ENCODE measurements at regions not wholly inside any gene's neighbourhood (a gene's known extent, or its start where the extent isn't known, plus 50 kb on each side); places are given as distances from the start of the nearest gene placed in this dataset.

DNA sequence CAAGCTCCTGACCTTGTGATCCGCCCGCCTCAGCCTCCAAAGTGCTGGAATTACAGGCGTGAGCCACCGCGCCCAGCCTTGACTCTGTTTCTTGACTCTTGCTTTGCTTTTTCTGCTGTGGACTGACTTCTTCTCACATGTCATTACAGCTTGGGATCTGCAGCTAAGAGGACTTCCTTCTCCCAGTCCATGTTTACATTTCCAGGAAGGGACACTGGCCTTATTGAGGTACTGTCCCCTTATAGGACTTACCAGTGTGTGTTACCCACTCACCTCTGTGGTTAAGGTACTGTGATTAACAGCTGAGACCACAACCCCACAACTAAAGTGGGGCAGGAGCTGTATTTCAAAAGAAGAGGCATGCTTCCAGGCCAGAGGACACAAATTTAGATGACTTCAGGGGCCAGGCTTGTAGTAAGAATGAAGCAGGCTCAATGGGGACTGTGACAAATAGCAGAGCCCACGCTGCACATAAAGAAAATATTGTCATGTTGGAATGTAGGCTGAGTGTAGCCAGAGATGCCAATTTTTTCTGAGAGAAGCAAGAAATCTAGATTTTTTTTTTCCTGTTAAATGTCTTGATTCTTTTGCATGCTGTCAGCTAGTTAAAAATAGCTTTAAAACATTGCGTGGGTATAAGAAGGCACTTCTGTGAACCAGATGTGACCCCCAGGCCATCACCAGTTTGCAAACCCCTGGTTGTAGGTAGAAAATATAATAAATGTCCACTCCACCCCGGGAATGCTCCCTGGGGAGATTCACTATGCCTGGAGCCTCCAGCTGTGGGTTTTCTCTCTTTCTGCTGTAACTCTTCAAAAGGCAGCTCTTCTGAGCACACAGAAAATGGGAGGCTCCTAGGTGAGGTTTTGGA, 75.0 kb downstream of the PTPDC1 start:
- ChIA-PET CTCF (interaction anchor here (0.9 to 4.9 kb wide), 3 partner anchors 54 to 146 kb away, joined by 3 to 20 read pairs (median 18); no protein-coding TSS in a partner anchor), POLR2A (no interaction called here)
- intact Hi-C loops (cut with micrococcal nuclease) (no loop called here), dilution Hi-C loops (cut with MboI; ENCODE audit: extremely low pct_ligation_motif_present, low sequenced_read_pairs) (no loop called here)
- Histone ChIP-seq H3K27me3 (ENCODE audit: control insufficient read depth in 2 of 2, insufficient read depth in 2 of 2, low read length in 2 of 2) (no peaks in the 10 kb centered on the region), H3K4me3 (replicated peaks in 1 of 3; ENCODE audit: insufficient read depth in 1 of 3, low read depth in 1 of 3, low read length in 3 of 3) (no peak overlapping the region), H3K79me2 (ENCODE audit: control insufficient read depth, insufficient read depth, low read length) (no peaks in the 10 kb centered on the region), H3K9me3 (replicated peaks; ENCODE audit: control insufficient read depth, insufficient read depth, low read length) (no peaks in the 10 kb centered on the region), H4K20me1 (replicated peaks; ENCODE audit: control insufficient read depth, extremely low read depth, insufficient read depth, low read length) (no peaks in the 10 kb centered on the region), H3K4me1 (ENCODE audit: control insufficient read depth, extremely low read depth, insufficient read depth, low read length) (peaks cover 10% of the 10 kb centered on the region), H2AFZ (ENCODE audit: low read depth, low read length) (no peak overlapping the region), H3K27ac (ENCODE audit: insufficient read depth, low read depth, low read length) (no peak overlapping the region), H3K4me2 (ENCODE audit: insufficient read depth, low read length) (no peak overlapping the region), H3K9me1 (replicated peaks; ENCODE audit: control insufficient read depth, extremely low read depth, insufficient read depth, low read length) (no peaks in the 10 kb centered on the region), H3K36me3 (ENCODE audit: control insufficient read depth in 2 of 2, extremely low read depth in 1 of 2, insufficient read depth in 2 of 2, low read length in 2 of 2) (no peaks in the 10 kb centered on the region), H3K9ac (replicated peaks; ENCODE audit: extremely low read depth, insufficient read depth, low read length) (no peak overlapping the region)
- no TSS peak for BruUV-seq (replicated peaks)
- FAIRE-seq (no peak), DNase-seq (ENCODE audit: low read depth, low spot score) (no peak)
- TF ChIP-seq MYC (IDR thresholded peaks at IDR 0.05; ENCODE audit: low read depth, low read length) (no peak), POLR2AphosphoS5 (IDR thresholded peaks at IDR 0.05; ENCODE audit: insufficient read depth, low read depth, low read length) (no peak), JUN (IDR thresholded peaks at IDR 0.05; ENCODE audit: borderline replicate concordance, insufficient read depth, insufficient read length, low read depth) (no peak)

DNA sequence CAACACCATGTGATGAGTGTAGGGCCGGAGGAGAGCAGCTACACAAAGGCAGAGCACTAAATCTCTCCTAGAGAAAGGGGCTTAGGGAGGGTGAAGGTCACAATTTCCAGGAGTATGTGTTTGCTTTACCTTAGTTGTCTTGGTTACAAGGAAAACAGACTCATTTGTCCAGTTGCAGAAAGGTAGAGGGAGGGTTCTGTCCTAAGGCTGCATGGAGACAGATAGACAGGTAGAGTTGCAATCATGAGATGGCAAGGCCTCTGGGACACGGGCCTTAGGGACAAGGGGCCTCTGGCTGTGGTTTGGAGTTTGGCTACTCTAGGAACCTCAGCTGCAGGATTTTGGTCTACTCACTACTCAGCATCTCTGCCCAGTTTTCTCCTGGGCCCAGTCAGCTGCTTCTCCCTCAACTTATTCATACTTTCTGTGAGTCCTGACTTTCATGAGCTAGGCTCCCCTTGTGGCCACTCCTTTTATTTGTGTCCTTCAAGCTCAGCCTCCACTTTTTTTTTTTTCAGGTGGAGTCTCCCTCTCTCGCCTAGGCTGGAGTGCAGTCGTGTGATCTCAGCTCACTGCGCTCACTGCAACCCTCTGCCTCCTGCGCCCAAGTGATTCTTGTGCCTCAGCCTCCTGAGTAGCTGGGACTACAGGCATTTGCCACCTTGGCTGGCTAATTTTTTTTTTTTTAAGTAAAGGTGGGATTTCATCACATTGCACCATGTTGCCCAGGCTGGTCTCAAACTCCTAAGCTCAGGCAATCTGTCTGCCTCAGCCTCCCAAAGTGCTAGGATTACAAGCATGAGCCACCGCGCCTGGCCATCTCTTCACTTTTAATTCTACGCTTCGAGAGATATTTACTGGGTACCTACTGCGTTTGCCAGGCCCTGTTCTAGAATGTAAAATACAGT, 76.6 kb downstream of the PTPDC1 start:
- TF ChIP-seq JUN (IDR thresholded peaks at IDR 0.05; ENCODE audit: borderline replicate concordance, insufficient read depth, insufficient read length, low read depth): no peak
- TF ChIP-seq, protein P1, sequence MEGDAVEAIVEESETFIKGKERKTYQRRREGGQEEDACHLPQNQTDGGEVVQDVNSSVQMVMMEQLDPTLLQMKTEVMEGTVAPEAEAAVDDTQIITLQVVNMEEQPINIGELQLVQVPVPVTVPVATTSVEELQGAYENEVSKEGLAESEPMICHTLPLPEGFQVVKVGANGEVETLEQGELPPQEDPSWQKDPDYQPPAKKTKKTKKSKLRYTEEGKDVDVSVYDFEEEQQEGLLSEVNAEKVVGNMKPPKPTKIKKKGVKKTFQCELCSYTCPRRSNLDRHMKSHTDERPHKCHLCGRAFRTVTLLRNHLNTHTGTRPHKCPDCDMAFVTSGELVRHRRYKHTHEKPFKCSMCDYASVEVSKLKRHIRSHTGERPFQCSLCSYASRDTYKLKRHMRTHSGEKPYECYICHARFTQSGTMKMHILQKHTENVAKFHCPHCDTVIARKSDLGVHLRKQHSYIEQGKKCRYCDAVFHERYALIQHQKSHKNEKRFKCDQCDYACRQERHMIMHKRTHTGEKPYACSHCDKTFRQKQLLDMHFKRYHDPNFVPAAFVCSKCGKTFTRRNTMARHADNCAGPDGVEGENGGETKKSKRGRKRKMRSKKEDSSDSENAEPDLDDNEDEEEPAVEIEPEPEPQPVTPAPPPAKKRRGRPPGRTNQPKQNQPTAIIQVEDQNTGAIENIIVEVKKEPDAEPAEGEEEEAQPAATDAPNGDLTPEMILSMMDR (IDR thresholded peaks at IDR 0.05; ENCODE audit: extremely low read depth in 1 of 2, insufficient read depth in 1 of 2, low read depth in 1 of 2, low read length in 2 of 2): peak in 1 of 2 donors; percentile 6
- Histone ChIP-seq H3K4me1 (ENCODE audit: control insufficient read depth, extremely low read depth, insufficient read depth, low read length) (peaks cover 12% of the 10 kb centered on the region), H3K27me3 (ENCODE audit: control insufficient read depth in 2 of 2, insufficient read depth in 2 of 2, low read length in 2 of 2) (no peaks in the 10 kb centered on the region), H3K4me2 (ENCODE audit: insufficient read depth, low read length) (no peak overlapping the region), H3K79me2 (ENCODE audit: control insufficient read depth, insufficient read depth, low read length) (no peaks in the 10 kb centered on the region), H3K9ac (replicated peaks; ENCODE audit: extremely low read depth, insufficient read depth, low read length) (no peak overlapping the region), H3K27ac (ENCODE audit: insufficient read depth, low read depth, low read length) (no peak overlapping the region), H3K9me3 (replicated peaks; ENCODE audit: control insufficient read depth, insufficient read depth, low read length) (no peaks in the 10 kb centered on the region), H3K9me1 (replicated peaks; ENCODE audit: control insufficient read depth, extremely low read depth, insufficient read depth, low read length) (no peaks in the 10 kb centered on the region), H3K36me3 (ENCODE audit: control insufficient read depth in 2 of 2, extremely low read depth in 1 of 2, insufficient read depth in 2 of 2, low read length in 2 of 2) (no peaks in the 10 kb centered on the region), H2AFZ (ENCODE audit: low read depth, low read length) (no peak overlapping the region), H3K4me3 (replicated peaks in 1 of 3; ENCODE audit: insufficient read depth in 1 of 3, low read depth in 1 of 3, low read length in 3 of 3) (no peak overlapping the region), H4K20me1 (replicated peaks; ENCODE audit: control insufficient read depth, extremely low read depth, insufficient read depth, low read length) (no peaks in the 10 kb centered on the region)
- DNase-seq (ENCODE audit: low read depth, low spot score) (no peak), FAIRE-seq (no peak)
- dilution Hi-C loops (cut with MboI; ENCODE audit: extremely low pct_ligation_motif_present, low sequenced_read_pairs): no loop called here
- intact Hi-C loops (cut with micrococcal nuclease): loop anchor here (10.0 kb wide), 2 partner anchors 1024 to 1066 kb away; partner anchors contain the start of gene CARD19
- POLR2A ChIA-PET: interaction anchor here (0.5 kb wide), 1 partner anchor 21 kb away, joined by 13 read pairs; no protein-coding TSS in a partner anchor
- CTCF ChIA-PET: interaction anchor here (0.6 to 4.9 kb wide), 5 partner anchors 29 to 147 kb away, joined by 3 to 18 read pairs (median 4); no protein-coding TSS in a partner anchor
- BruUV-seq (replicated peaks): no TSS peak
